NOMO-1 (cell line): ENCODE measurements at regions not wholly inside any gene's neighbourhood (a gene's known extent, or its start where the extent isn't known, plus 50 kb on each side); places are given as distances from the start of the nearest gene placed in this dataset.

Source experiments
- DNase-seq, 2 experiments: peaks; one replicate each; lab custom pipeline; 2025; ENCODE audit not compliant: unreplicated experiment in 2 of 2; lab: John Stamatoyannopoulos, UW

DNA sequence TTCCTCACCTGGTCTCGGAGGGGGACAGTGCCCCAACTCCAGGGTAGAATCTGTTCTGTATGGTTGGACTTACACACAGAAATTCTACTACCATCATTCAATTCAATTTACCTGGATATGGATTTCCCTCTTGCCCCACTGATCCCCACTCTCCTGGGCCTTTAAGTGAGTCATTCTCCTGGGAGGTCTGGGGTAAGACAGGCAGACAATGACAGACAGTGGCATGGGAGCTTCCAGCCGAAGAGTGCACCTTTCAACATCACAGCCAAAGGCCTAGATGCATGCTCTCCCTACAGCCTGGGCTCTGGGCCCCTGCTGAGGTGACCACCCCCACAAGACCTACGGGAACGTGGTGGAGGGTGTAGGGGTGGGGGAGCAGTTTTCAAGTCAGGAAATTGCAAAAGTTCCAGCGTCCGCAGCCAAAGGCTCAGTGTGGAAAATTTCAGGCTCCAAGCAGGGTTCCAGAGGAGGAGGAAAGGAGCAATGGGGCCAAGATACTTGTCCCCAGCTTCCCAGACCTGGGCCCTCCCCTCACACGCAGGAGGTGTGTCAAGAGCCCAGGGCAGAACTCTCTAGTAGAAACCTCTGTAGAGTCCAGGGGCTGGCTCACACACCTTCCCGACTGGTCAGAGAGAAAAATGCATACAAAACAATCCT lies 296.4 kb downstream of the CYP26B1 start:
- DNase-seq = no peak

DNA sequence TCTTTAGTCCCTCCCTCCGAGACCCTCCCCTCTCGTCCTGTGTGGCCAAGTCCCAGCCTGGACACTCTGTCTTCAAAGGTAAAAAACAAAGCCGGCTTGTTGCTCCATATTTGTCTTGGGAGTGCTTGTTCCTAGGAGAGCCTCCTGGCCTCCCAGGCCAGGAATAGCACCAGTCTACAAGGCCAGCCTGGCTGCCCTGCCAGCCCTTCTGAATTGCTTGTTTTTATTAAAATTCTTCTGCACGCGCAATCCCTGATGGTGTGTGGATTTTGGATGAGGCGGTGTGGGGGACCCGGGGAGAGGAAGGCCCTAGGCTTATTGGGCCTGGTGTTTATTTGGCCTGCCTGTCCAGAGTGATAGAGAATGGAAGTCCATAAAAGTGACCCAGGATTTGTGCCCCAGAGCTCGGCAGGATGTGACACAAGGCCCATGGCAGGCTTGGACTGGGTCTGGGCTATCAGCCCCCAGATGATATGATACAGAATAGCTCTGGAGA lies 297.3 kb downstream of the CYP26B1 start:
- no peak for DNase-seq

GRCh38 chr2:71849607-71850305 lies 297.9 kb downstream of the CYP26B1 start:
- no peak for DNase-seq

DNA sequence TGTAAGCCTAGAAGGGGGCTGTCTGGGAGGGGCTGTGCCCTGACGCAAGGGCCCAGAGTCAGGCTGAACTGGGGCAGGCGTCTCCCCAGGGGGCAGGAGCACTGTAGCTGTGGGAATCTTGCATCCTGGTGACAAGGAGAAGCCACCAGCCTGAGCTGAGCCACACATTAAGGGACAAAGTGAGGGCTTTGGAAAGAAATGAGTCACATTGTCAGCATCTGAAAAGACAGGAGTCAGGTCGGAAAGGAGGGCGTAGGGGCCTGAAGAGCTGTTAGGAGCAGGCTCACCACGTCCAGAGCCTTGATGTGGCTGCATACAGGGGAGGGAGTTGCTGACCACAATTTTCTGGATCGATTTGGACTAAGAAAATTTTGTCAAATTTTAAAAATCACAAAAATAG lies 298.6 kb downstream of the CYP26B1 start:
- DNase-seq = no peak

DNA sequence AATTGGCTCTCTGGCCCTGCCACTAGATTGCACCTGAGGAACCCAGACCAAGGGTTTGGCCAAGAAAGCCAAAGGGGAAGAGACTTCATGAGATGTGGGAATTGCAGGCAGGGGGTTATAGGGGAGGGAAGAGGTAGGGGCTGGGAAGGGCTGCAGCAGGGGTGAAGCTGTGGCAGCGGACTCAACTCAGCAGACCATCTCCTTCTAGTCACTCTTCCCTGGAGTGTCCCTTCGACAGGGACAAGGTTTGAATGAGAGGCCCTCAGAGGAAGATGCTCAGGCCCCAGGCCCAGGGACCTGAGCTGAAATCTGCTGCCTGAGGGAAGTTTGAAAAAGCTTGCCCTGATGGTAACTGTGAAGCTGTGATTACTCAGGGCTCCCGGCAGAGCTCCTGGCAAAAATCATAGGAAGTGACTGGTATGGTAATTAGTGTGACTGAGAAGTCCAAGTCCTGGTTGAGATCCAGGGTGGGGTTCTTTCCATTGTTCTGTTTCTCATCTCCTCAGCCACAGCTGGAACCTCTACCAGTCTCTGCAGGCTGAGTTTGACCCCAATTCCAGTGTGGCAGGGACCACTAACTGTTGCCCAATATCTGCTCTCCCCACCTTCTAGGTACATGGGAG lies 300.9 kb downstream of the CYP26B1 start:
- DNase-seq = no peak

- DNase-seq = no peak
These were observed 301.6 kb downstream of the CYP26B1 start for GRCh38 chr2:71846072-71846471.

DNA sequence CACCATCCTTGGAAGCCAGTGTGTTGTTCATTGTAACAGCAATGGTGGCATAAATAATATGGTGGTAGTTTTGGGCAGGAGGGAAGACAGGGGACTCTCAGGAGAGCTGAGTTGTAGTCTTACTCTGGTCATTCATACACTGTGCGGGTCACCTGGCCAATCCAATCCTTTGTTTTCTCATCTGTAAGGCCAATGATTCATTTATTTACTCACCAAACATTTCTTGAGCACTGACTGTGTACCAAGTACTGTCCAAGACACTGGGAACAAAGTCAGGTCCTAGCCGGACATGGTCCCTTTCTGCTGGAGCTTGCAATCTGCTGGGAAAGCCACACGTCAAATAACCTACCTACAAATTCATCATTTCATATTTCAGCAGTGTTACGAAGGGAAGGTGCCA lies 302.7 kb downstream of the CYP26B1 start:
- DNase-seq = no peak

DNA sequence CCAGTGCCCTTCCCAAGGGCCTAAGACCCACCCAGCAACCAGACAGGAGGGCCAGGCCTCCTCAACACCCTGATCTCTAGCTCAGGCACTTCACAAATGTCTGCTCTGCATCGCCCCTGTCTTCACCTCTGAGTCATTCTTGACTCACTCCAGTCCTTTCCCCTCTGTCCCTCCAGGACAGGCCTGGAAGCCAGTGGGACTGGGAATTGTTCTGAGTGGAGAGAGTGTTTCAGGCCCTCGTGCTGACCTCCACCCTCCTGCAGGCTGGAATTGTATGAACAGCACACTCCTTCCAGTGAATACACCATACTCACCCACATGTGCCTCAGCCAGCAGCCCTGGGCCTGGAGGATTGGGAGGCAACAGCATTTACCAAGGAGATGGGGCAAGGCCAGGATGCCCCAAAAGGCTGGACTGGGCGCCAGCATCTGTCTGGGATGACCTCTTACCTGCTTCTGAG lies 304.2 kb downstream of the CYP26B1 start:
- DNase-seq = no peak

DNA sequence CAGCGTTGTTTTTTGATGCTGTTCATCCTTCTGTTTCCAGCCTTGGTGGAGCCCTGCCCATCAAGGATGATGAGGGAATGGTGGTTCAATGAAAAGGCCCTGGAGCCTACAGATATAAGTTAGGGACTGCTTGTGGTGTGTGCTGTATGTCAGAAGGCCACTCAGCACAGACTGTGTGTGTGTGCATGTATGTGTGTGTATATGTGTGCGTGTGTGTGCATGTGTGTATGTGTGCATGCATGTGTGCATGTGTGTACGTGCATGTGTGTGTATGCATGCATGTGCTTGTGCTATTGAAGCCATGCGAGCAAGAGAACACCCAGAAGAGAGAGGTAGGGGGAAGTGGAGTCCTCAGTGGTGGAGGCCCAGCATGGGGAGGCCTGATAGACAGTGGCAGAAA lies 304.9 kb downstream of the CYP26B1 start:
- no peak for DNase-seq

DNA sequence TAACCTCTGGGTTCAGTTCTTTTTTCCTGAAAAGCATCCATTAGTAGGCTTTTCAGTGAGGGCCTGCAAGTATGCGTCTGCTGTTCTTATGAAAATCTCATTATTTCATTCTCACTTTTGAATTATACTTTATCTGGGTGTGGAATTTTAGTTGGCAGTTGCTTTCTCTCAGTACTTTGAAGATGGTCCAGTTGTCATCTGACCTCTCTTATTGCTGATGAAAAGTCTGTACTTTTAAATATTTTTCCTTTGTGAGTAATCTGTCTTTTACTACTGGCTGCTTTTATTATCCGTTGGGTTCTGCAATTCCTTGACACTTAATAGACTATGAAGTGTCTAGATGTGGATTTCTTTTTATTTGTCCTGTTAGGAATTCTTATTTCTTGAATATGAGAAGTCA lies 307.8 kb downstream of the CYP26B1 start:
- no peak for DNase-seq

DNA sequence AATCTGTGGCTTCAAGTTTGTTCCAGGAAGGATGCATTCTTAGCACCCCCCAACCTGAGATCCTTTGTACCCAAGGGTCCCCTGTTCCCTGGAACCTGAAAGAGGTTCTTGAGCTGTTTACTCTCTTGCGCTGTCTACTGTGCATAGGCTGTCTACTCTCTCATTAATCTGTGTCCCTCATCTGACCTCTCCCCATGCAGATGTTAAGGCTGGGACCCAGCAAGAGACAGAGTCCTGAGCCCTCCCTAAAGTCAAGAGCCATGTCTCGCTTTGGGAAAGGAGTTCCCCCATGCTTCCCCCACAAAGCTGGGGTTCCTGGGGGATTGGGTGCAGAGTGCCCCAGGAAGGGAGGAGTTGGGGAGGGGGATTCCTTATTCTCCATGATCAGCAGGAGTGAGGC lies 312.9 kb downstream of the CYP26B1 start:
- DNase-seq = no peak

GRCh38 chr2:71833855-71834560 lies 313.7 kb downstream of the CYP26B1 start:
- no peak for DNase-seq

DNA sequence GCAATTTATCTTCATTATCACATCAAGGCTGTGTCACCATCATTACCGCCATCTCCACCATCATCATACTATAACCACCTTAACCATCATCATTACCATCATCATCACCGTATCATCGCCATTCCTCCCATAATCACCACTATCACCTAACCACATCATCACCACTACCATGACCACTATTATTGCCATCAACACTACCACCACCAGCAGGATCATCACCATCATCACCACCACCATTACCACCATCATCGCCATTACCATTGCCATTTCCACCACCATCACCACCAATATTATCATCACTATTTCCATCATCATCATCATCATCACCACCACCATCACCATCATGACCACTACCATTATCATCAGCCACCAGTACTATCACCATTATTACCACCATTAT lies 314.4 kb downstream of the CYP26B1 start:
- no peak for DNase-seq

- DNase-seq = no peak
These were observed 314.8 kb downstream of the CYP26B1 start for GRCh38 chr2:71832844-71833243.

DNA sequence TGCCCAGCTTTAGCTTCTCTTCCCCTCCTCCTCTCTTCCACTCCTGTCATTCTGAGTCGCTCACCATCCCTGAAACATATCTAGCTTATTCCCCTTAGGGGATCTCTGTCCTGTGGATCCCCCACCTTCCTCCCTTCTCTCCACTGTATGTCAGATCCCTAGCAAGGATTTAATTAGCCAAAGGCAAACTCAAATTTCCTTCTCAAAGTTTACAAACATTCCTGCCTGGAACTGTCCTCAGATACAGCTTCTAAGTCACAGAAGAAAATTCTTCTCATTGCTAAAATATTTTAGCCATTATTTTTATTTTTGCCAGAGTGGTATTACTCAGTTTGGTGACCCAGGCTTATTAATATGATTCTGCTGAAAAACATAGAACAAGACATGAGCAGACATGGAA lies 315.3 kb downstream of the CYP26B1 start:
- no peak for DNase-seq

DNA sequence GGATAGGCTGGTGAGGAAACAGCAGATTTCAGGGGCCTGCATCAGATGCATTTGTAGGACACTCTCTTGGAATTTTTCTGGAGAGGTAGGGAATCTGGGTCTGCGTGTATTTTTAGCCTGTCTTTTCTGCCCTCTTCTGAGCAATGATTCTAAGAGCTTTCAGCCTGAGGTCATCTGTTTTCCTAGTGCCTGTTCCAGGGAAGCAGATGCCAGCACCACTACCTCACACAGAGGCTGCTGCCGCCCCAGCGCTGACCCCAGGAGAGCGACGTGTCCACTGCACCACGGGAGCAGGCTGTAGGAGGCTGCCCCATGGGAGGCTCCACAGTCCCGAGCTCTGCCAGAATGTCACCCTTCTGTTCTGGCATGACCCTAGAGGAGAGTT lies 316.5 kb downstream of the CYP26B1 start:
- no peak for DNase-seq

GRCh38 chr2:71830497-71831192 lies 317.0 kb downstream of the CYP26B1 start:
- no peak for DNase-seq

DNA sequence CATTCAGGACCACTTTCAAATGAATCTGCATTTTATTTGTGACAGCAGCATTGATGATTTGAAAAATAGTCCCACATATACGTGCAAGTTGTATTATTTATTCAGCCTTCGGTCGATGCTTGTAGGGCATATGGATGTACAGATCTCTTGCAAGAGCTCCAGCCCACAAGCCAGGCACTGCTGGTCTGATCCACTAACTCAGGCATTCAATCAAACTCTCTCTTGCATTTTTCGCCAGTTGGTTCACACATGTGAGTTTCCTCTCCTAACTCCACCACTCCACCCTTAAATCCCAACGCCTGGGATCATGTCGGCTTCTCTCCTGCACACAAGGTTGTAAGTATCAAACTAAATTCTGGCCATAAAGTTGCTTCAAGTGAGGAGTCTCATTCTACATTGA lies 318.7 kb downstream of the CYP26B1 start:
- DNase-seq = no peak

GRCh38 chr2:71827973-71828372 lies 319.7 kb downstream of the CYP26B1 start:
- DNase-seq = no peak

DNA sequence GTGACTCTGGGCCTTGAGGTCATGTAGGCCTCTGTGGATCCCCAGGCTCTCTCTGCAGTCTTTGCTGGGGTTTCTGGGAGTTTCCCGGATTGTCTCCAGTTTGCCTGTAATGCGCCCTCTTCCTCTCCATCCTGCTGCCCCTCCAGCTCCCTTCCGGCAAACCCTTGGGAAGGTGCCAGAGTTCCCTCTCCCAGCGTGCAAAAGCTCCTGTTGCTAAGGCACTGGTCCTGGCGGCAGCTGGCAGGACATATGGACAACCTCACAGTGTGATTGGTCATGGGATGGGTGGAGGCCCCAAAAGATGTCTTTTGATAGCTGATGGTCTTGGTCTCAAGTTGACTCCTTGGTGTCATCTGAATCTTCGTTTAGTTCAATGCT lies 320.1 kb downstream of the CYP26B1 start:
- DNase-seq = no peak
